PC-3 (cell line): ENCODE measurements at regions not wholly inside any gene's neighbourhood (a gene's known extent, or its start where the extent isn't known, plus 50 kb on each side); places are given as distances from the start of the nearest gene placed in this dataset.

Experiments used
- ATAC-seq: fragments of 200-7000 bp; cut with Tn5 transposase; 2 replicates; pipeline ENCODE4 v1.9.1; 2020; ENCODE audit warnings: mild to moderate bottlenecking, moderate library complexity
- BruUV-seq: library from RNA; stranded (reverse); fragments of 400-500 nt; replicated peaks from 2 replicates; lab custom pipeline; 2021; lab: Mats Ljungman, UMichigan
- CTCF ChIA-PET: fragments of 300-600 bp; sonication (Branson Sonifier 250); formaldehyde crosslinking; loops from one replicate; lab custom pipeline; 2022; ENCODE audit warnings: antibody characterized with exemption; lab: Charles Lee
- POLR2A ChIA-PET: fragments of 300-600 bp; sonication (Branson Sonifier 250); formaldehyde crosslinking; loops from one replicate; lab custom pipeline; 2022; ENCODE audit warnings: antibody characterized with exemption; ENCODE audit not compliant: unreplicated experiment; lab: Charles Lee
- DNase-seq: peaks from one replicate; pipeline ENCODE4 v3.0.0-alpha.2; 2015
- H2AFZ ChIP-seq: fragments of 300-600 bp; sonication (generic); 2 replicates; pipeline ENCODE4 v1.6.0; 2016; ENCODE audit warnings: antibody characterized with exemption, low read length
- H3F3A ChIP-seq: fragments of 300-600 bp; sonication (generic); one replicate; pipeline ENCODE4 v1.6.0; 2017; ENCODE audit warnings: antibody characterized with exemption, low read length, control low read depth, mild to moderate bottlenecking; ENCODE audit not compliant: unreplicated experiment
- H3K27ac ChIP-seq: fragments of 300-600 bp; sonication (generic); 2 replicates; pipeline ENCODE4 v1.5.1; 2016; ENCODE audit warnings: mild to moderate bottlenecking, low read length
- H3K27me3 ChIP-seq: fragments of 300-600 bp; sonication (generic); 2 replicates; pipeline ENCODE4 v1.6.1; 2016; ENCODE audit warnings: low read length, mixed read lengths
- H3K36me3 ChIP-seq: fragments of 300-600 bp; sonication (generic); 2 replicates; pipeline ENCODE4 v1.6.1; 2016; ENCODE audit warnings: low read depth, mixed run types, low read length, mixed read lengths
- H3K4me1 ChIP-seq: fragments of 300-600 bp; sonication (generic); 2 replicates; pipeline ENCODE4 v1.5.1; 2016; ENCODE audit warnings: low read length; ENCODE audit not compliant: insufficient read depth
- H3K4me2 ChIP-seq: fragments of 300-600 bp; sonication (generic); 2 replicates; pipeline ENCODE4 v1.6.0; 2016; ENCODE audit warnings: low read length
- H3K4me3 ChIP-seq: fragments of 300-600 bp; sonication (generic); 2 replicates; pipeline ENCODE4 v1.5.1; 2016; ENCODE audit warnings: mild to moderate bottlenecking, low read length, mixed read lengths
- H3K79me2 ChIP-seq: fragments of 300-600 bp; sonication (generic); 2 replicates; pipeline ENCODE4 v1.6.1; 2017; ENCODE audit warnings: low read length, mixed read lengths
- H3K9ac ChIP-seq: fragments of 300-600 bp; sonication (generic); 2 replicates; pipeline ENCODE4 v1.6.0; 2016; ENCODE audit warnings: mild to moderate bottlenecking, low read length
- H3K9me2 ChIP-seq: fragments of 300-600 bp; sonication (generic); replicated peaks from 2 replicates; pipeline ENCODE4 v1.6.1; 2016; ENCODE audit warnings: mixed run types, low read length, mixed read lengths
- H3K9me3 ChIP-seq: fragments of 300-600 bp; sonication (generic); 2 replicates; pipeline ENCODE4 v1.6.1; 2016; ENCODE audit warnings: low read length, mixed read lengths
- H4K20me1 ChIP-seq: fragments of 300-600 bp; sonication (generic); 2 replicates; pipeline ENCODE4 v1.6.1; 2016; ENCODE audit warnings: low read length, mixed read lengths
- CTCF ChIP-seq: fragments of 300-600 bp; sonication (generic); conservative IDR thresholded peaks from 2 replicates; pipeline ENCODE4 v1.5.1; 2017; ENCODE audit warnings: antibody characterized with exemption, low read depth, mild to moderate bottlenecking, low read length
- EZH2 ChIP-seq: fragments of 300-600 bp; sonication (generic); IDR thresholded peaks from one replicate; pipeline ENCODE4 v1.6.1; 2017; ENCODE audit warnings: antibody characterized with exemption, mild to moderate bottlenecking, low read length; ENCODE audit not compliant: unreplicated experiment
- EZH2phosphoT487 ChIP-seq: fragments of 300-600 bp; sonication (generic); IDR thresholded peaks from 2 replicates; pipeline ENCODE4 v1.6.1; 2018; ENCODE audit warnings: mild to moderate bottlenecking, antibody characterized with exemption, low read length, borderline replicate concordance
- intact Hi-C: fragments of 100-400 bp; cut with micrococcal nuclease; formaldehyde crosslinking; loops from 2 replicates; pipeline ENCODE4 v1.9.0; 2023

DNA sequence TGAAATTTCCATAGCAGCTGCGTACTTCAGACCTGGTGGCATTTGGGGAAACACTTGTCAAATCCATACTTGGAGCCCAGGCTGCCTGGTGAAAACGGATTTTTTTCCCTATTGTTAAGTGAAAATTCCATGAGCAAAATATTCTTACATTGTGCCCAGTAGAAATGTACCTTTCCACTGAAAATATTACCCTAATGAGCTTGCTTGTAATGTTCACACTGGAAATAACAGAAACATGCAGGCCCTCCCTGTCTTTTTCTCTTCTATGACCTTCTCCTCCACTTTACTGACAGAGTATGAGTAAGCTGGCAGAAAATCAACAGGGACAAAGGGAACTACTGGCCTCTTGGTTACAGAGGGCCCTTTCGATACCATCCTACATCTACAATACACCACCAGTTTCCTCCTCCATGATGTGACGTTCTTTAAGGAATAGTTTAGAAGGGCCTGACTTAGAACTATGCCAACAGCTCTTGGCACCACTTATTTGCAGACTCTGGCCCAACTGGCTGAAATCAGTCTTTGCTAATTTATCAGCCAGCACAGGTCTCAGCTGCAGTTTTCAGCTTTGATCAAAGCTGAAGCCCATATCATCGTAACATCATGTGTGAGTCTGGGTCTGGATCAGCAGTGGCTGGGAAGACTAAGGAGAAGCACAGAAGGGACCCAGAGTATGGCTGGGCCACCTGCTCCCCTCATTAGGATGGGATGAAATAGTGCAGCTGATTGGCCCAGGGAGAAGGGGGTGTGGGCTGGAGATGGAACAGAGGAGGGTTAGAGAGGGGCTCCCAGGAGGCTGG is 272.2 kb upstream of the ID2 start:
- TF ChIP-seq CTCF = no peak
- no peak for TF ChIP-seq EZH2phosphoT487
- no peak for TF ChIP-seq EZH2
- peak; percentile 59 for DNase-seq
- no peak overlapping the region for H2AFZ ChIP-seq
- no peaks in the 10 kb centered on the region for H4K20me1 ChIP-seq
- peak; percentile 85 for ATAC-seq
- no peaks in the 10 kb centered on the region for H3K27me3 ChIP-seq
- BruUV-seq = no TSS peak
- POLR2A ChIA-PET = no interaction called here
- no peaks in the 10 kb centered on the region for H3K79me2 ChIP-seq
- intact Hi-C loops = no loop called here
- CTCF ChIA-PET = no interaction called here
- H3K4me2 ChIP-seq = 0 out of 2 replicates have a peak overlapping the region, but pooled peaks have one; percentile 5
- no peaks in the 10 kb centered on the region for H3F3A ChIP-seq
- H3K4me3 ChIP-seq = no peak overlapping the region
- no peaks in the 10 kb centered on the region for H3K9me3 ChIP-seq
- H3K27ac ChIP-seq = no peak overlapping the region
- no peak overlapping the region for H3K9ac ChIP-seq
- H3K4me1 ChIP-seq = peaks cover 12% of the 10 kb centered on the region
- no peaks in the 10 kb centered on the region for H3K36me3 ChIP-seq
- no peaks in the 10 kb centered on the region for H3K9me2 ChIP-seq

DNA sequence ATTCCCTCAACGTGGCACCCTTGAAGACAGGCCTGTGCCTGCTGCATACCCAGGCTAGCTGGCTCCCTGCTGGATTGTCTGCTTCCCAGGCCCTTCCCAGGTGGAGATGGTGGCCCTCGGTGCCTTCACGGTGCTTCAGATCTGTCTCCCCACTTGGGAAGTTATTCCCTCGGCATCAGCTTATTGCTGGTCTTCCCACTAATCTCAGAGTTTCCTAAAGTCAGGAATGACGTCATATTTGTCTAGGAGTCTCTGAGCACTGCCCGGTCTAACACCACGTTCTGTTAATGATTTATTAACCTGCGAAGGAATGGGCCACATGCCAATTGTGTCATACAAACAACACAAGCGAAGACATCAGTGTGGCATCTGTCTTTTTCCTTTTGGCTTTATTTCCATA is 269.8 kb upstream of the ID2 start:
- ATAC-seq (no peak), DNase-seq (peak; percentile 25)
- Histone ChIP-seq H2AFZ (no peak overlapping the region), H3K9ac (no peak overlapping the region), H3K9me3 (no peaks in the 10 kb centered on the region), H3K4me1 (peaks cover 12% of the 10 kb centered on the region), H3F3A (no peaks in the 10 kb centered on the region), H3K27me3 (no peaks in the 10 kb centered on the region), H3K4me2 (no peak overlapping the region), H4K20me1 (no peaks in the 10 kb centered on the region), H3K9me2 (no peaks in the 10 kb centered on the region), H3K36me3 (no peaks in the 10 kb centered on the region), H3K27ac (no peak overlapping the region), H3K4me3 (no peak overlapping the region), H3K79me2 (no peaks in the 10 kb centered on the region)
- intact Hi-C loops = no loop called here
- ChIA-PET POLR2A (no interaction called here), CTCF (no interaction called here)
- no TSS peak for BruUV-seq
- TF ChIP-seq CTCF = no peak
- no peak for TF ChIP-seq EZH2phosphoT487
- no peak for TF ChIP-seq EZH2

DNA sequence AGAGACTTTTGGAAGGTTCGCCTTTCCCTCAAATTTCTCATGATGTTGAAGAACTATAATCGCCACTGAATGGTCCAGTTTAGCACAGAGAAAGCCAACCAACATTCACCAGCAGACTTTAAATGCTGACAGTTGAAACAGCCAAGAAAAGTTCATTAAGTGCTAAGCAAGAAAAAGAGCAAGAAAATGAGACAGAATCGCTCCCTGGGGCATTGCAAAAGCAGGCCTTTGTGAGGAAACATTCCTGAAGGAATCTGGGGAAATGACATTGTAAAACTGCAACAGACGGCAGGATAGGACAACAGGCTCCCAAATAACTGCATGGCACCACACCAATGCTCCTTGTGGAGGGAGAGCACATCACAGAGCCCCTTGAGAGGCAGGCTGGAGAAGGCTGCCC is 269.3 kb upstream of the ID2 start:
- Histone ChIP-seq H3K4me3 (no peak overlapping the region), H2AFZ (no peak overlapping the region), H3K79me2 (no peaks in the 10 kb centered on the region), H3K9me3 (no peaks in the 10 kb centered on the region), H3K4me2 (no peak overlapping the region), H3K4me1 (peaks cover 12% of the 10 kb centered on the region), H3K27me3 (no peaks in the 10 kb centered on the region), H4K20me1 (no peaks in the 10 kb centered on the region), H3K9me2 (no peaks in the 10 kb centered on the region), H3F3A (no peaks in the 10 kb centered on the region), H3K27ac (no peak overlapping the region), H3K9ac (no peak overlapping the region), H3K36me3 (no peaks in the 10 kb centered on the region)
- no peak for ATAC-seq
- intact Hi-C loops = no loop called here
- TF ChIP-seq EZH2 = no peak
- TF ChIP-seq CTCF = no peak
- TF ChIP-seq EZH2phosphoT487 = no peak
- ChIA-PET CTCF (no interaction called here), POLR2A (no interaction called here)
- no TSS peak for BruUV-seq
- no peak for DNase-seq
